CD4-positive, alpha-beta T cell treated with Interleukin-1 beta for 1 hour (primary cell): ENCODE measurements at regions not wholly inside any gene's neighbourhood (a gene's known extent, or its start where the extent isn't known, plus 50 kb on each side); places are given as distances from the start of the nearest gene placed in this dataset.
"Not testable (repeated sequence)": the region's sequence is repeated elsewhere in the genome, so short reads cannot be mapped to it uniquely, and the experiment has no call there.

Experiments used
- DNase-seq, 2 donors: peaks; one replicate each; pipeline ENCODE4 v3.0.0-alpha.2; 2020 to 2022

DNA sequence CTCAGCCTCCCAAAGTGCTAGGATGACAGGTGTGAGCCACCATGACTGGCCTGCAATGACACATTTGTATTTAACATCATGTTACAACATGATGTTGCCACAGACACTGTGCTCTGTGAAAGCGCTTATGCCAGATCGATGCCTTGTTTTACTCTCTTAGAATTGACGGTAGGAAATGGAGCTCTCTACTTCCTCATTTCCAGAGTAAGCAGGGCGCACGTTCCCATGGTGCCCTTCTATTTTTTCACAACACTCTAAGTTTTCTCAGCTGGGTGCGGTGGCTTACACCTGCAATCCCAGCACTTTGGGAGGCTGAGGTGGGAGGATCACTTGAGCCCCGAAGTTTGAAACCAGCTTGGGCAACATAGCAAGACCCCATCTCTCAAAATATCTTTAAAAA is 60.7 kb upstream of the DHRSX start:
- no peak for DNase-seq

DNA sequence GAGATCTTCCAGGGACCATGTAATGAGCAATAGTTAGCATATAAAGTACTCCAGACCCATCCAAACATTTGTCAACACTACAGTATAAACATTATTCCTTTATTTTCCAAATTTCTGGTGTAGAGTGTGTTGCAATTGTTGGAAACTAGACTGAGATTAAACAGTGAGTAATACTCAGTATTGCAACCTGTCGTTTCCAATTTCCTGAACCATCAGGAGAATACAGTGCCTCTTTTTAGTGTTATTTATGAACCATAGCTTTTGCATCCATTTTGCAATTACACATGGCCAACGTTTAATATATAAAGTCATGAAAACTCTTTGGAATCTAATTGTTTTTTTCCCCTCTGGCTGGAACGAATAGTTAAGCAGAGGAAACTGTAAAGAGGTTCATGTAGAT is 58.3 kb upstream of the DHRSX start:
- no peak for DNase-seq

DNA sequence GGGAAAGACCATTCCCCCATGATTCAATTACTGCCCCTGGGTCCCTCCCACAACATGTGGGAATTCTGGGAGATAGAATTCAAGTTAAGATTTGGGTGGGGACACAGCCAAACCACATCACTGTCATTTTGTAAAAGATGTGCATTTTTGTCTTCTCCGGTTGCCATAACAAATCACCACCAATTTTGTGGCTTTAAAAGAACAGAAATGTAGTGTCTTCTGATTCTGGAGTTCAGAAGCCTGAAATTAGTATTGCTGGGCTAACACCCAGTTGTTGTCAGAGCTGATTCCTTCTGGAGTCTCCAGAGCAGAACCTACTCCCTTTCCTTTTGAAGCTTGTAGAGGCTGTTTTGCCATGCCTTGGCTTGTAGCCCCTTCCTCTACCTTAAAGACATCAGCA is 54.1 kb upstream of the DHRSX start:
- DNase-seq: no peak

- not testable (repeated sequence) for DNase-seq
These were observed 53.3 kb upstream of the DHRSX start for GRCh38 chrX:2554066-2554465.

- no peak for DNase-seq
These were observed 51.9 kb upstream of the DHRSX start for GRCh38 chrX:2552621-2553201.

GRCh38 chrX:2550328-2551020 is 49.7 kb upstream of the DHRSX start:
- no peak for DNase-seq
